ENCODE measurements at regions not wholly inside any gene's neighbourhood (a gene's known extent, or its start where the extent isn't known, plus 50 kb on each side); places are given as distances from the start of the nearest gene placed in this dataset.
"Not testable (repeated sequence)": the region's sequence is repeated elsewhere in the genome, so short reads cannot be mapped to it uniquely, and the experiment has no call there.

DNA sequence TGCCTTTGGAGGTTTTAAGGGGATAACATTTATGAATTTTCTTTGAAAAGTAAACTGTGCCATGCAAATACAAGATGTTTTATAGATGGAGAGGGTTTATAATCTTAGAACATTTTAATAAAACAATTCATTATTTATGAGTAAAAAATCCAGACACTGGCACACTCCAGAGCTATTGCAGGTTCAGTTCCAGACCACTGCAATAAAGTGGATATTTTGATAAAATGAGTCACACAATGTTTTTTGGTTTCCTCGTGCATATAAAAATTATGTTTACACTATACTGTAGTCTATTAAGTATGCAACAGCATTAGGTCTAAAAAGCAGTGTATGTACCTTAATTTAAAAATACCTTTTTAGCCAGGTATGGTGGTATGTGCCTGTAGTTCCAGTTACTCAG is 146.2 kb upstream of the ZBED5 start:
- DNase-seq (ENCODE audit: low read depth): no peak

GRCh38 chr11:11003226-11003625 is 145.4 kb upstream of the ZBED5 start:
- DNase-seq (ENCODE audit: low read depth): no peak

DNA sequence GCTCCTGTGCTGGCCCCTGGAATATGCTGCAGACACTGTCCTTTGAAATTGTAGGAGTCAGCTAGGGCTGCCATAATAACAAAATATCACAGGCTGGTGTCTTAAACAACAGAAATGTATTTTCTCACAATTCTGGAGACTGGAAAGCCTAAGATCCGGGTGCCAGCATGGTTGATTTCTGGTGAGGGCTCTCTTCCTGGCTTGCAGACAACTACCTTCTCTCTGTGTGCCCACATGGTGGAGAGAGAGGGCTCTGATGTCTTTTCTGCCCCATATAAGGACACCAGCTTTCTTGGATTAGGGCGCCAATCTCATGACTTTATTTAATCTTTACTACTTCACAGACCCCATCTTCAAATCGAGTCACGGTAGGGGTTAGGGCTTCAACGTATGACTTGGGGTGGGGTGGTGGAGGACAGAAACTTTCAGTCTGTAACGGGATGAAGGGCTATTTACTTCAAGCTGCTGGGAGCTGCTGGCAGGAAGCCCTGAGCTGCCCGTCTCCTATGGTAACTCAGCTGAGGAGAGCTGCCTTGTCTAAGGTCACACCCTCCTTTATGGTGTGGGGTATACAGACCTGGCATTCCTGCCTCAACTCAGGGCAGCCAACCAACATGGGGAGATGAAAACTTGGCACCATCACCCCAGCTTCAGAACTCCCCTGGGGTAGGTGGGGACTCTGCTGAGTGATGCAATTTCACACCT is 142.9 kb upstream of the ZBED5 start:
- DNase-seq (ENCODE audit: low read depth): no peak

DNA sequence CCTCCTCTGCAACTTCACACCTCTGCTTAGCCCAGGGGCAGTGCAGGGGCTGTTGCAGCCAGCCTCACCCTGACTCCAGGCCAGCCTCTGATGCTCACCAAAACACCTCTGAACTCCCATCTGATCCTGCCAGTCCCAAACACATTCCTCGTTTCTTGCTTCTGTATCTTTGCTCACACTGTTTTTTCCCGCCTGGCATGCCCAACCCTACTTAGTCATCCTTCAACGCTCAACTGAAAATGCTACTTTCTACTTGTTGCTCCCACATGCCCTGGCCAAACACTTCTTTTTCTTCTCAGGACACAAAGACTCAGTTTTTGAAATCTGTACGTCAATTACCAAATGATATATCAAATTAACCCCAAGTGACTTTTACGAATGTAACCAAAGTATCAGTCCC is 140.8 kb upstream of the ZBED5 start:
- DNase-seq (ENCODE audit: low read depth): no peak

DNA sequence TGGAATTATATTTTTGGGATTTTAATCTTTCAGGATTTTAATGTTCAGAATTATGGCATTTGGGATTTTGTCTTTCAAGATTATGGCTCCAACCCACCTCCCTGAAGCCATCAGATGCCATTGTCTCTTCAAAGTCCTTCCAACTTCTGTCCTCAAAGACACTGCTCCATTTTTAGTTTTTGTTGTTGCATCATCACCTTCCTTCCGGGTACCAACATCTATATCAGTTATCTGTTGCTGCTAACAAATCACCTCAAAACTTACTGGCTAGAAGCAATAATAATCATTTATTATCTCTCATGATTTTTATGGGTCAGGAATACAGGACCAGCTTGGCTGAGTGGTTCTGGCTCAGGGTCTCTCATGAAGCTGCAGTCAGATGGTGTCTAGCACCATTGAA is 138.8 kb upstream of the ZBED5 start:
- no peak for DNase-seq (ENCODE audit: low read depth)

GRCh38 chr11:10993640-10994039 is 135.8 kb upstream of the ZBED5 start:
- no peak for DNase-seq (ENCODE audit: low read depth)

DNA sequence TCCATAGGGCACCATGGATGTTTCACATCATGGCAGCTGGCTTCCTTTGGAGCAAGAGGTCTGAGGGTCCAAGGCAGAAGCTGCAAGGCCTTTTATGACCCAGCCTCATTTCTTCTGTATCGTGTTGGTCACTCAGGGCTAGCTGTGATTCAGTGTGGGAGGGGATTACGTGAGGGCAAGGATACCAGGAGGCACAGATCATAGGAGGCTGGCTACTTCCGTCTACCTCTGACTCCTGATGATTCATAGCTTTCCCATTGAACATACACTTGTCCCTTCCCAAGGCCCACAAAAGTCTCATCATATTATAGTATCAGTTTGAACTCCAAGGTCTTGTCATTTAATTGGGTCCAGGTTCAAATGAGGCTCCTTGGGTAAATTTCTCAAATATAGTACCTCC is 135.3 kb upstream of the ZBED5 start:
- no peak for DNase-seq (ENCODE audit: low read depth)

- DNase-seq (ENCODE audit: low read depth): no peak
Measured at GRCh38 chr11:10991393-10991792, 133.5 kb upstream of the ZBED5 start.

GRCh38 chr11:10990637-10991193 is 132.9 kb upstream of the ZBED5 start:
- DNase-seq (ENCODE audit: low read depth): no peak

- peak; percentile 37 for DNase-seq (ENCODE audit: low read depth)
Measured at GRCh38 chr11:10990160-10990559, 132.3 kb upstream of the ZBED5 start.

- no peak for DNase-seq (ENCODE audit: low read depth)
Measured at GRCh38 chr11:10986006-10986405, 128.2 kb upstream of the ZBED5 start.

DNA sequence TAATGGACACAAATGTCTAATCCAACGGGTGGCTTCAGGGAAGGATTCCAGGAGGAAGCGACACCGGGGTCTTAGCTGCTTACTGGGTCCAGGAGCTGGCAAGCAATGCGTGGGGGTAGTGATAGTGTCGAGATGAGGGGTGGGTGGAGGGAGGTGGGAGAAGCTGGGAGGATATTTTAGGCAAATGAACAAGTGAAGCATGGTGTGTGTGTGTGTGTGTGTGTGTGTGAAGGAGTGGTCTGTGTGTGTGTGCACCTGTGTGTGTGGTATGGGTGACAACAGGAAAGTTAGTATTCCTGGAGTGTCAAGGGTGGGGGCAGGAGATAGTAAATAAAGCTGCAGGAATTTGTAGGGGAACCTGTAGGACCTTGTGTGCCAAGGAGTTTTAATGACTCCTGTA is 126.9 kb upstream of the ZBED5 start:
- no peak for DNase-seq (ENCODE audit: low read depth)

- no peak for DNase-seq (ENCODE audit: low read depth)
Measured at GRCh38 chr11:10984250-10984649, 126.4 kb upstream of the ZBED5 start.

GRCh38 chr11:10982704-10983510 is 125.1 kb upstream of the ZBED5 start:
- no peak for DNase-seq (ENCODE audit: low read depth)

DNA sequence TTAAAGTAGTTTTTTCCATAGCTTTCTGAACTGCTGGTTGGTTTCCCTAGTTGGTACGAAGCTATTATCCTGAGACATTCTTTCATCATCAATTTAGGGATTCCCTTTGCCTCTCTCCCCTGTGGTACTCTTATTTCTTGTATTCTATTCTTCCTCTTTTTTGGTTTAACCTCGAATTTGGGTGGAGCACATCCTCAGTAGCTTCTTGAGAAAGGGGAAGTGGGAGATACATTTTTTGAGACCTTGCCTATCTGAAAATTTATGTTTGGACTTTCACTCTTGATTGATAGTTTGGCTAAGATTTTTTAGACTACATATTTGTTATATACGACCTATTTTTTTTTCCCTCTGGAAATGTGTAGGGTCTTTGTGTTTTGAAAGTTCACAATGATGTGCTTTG is 121.7 kb upstream of the ZBED5 start:
- no peak for DNase-seq (ENCODE audit: low read depth)

GRCh38 chr11:10978198-10978597 is 120.3 kb upstream of the ZBED5 start:
- DNase-seq (ENCODE audit: low read depth): no peak

DNA sequence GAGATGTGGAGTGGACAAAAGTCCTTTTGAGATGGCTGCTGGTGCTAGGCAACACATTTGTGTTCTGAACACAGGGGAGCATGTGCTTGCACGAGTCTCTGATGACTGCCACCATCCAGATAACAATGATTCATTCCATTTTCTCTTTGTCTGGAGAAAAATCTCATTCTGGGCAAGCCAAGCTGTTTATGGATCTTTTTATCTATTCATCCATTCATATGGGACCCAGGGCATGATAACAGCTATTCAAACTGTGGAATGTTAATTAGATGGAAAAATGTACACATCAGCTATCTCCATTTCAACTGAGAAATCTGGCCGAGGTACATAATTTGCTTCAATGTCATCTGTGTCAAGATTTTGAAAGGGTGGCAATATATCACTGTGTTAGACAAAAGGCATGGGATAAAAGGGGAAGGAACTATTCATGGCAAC is 117.5 kb upstream of the ZBED5 start:
- no peak for DNase-seq (ENCODE audit: low read depth)

GRCh38 chr11:10973416-10973815 is 115.6 kb upstream of the ZBED5 start:
- no peak for DNase-seq (ENCODE audit: low read depth)

GRCh38 chr11:10970926-10971325 is 113.1 kb upstream of the ZBED5 start:
- no peak for DNase-seq (ENCODE audit: low read depth)

DNA sequence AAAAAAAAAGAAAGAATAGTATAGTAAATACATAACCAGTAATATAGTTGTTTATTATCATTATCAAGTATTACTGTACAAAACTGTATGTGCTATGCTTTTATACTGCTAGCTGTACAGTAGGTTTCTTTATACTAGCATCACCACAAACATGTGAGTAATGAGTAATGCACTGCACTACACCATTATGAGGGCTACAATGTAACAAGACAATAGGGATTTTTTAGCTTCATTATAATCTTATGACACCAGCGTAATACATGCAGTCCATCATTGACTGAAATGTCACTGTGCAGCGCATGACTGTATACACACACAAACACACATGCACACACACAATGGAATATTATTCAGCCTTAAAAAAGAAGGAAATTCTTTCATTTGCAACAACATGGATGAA is 111.5 kb upstream of the ZBED5 start:
- DNase-seq (ENCODE audit: low read depth): no peak

GRCh38 chr11:10956884-10957283 is 99.0 kb upstream of the ZBED5 start:
- not testable (repeated sequence) for DNase-seq (ENCODE audit: low read depth)

GRCh38 chr11:10955616-10956015 is 97.8 kb upstream of the ZBED5 start:
- DNase-seq (ENCODE audit: low read depth): no peak

DNA sequence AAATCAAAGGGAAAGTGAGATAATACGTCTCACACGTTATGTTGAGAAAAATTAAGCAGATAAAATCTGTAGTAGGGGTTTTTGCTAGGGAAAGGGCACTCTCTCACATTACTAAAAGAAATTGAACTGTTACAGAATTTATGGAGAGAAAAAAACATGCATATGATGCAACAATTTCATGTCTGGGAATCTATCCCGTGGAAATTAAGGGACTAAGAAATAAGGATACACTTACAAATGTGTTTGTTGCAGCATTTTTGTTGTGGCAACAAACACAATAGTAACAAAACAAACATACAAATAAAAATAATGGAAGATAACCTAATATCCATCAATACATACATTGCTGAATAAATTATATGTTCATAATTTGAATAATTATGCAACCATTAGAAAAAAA is 96.3 kb upstream of the ZBED5 start:
- no peak for DNase-seq (ENCODE audit: low read depth)

All from CMK (cell line).